Transverse colon (tissue), 4 donors: ENCODE measurements at regions not wholly inside any gene's neighbourhood (a gene's known extent, or its start where the extent isn't known, plus 50 kb on each side); places are given as distances from the start of the nearest gene placed in this dataset.
"Not testable (repeated sequence)": the region's sequence is repeated elsewhere in the genome, so short reads cannot be mapped to it uniquely, and the experiment has no call there.

Source experiments
- DNase-seq: peaks from one replicate; pipeline ENCODE4 v3.0.0-alpha.2; 2019
- H3K27ac ChIP-seq, 4 donors: fragments of 200-600 bp; sonication (generic); 2 replicates each; pipeline ENCODE4 v1.5.1; 2016 to 2018; ENCODE audit warnings: inconsistent platforms in 4 of 4
- H3K27me3 ChIP-seq: fragments of 200-600 bp; sonication (generic); 2 replicates; pipeline ENCODE4 v1.5.1; 2017; ENCODE audit warnings: inconsistent platforms
- H3K36me3 ChIP-seq, 4 donors: fragments of 200-600 bp; sonication (generic); 2 replicates each; pipeline ENCODE4 v1.5.1; 2017 to 2019; ENCODE audit warnings: inconsistent platforms in 4 of 4
- H3K4me1 ChIP-seq, 4 donors: fragments of 200-600 bp; sonication (generic); 2 replicates each; pipeline ENCODE4 v1.5.1; 2017 to 2020; ENCODE audit warnings: inconsistent platforms in 4 of 4
- H3K4me3 ChIP-seq, 4 donors: fragments of 200-600 bp; sonication (generic); 1 replicate in 1 of 4; 2 replicates in 3 of 4; pipeline versions ENCODE4 v1.5.1 to v1.6.1; 2017 to 2019; ENCODE audit warnings: inconsistent platforms in 4 of 4
- H3K9me3 ChIP-seq, 2 donors: fragments of 200-600 bp; sonication (generic); 2 replicates each; pipeline ENCODE4 v1.5.1; 2017 to 2019; ENCODE audit warnings: inconsistent platforms in 2 of 2
- CTCF ChIP-seq, 5 experiments: fragments of 200-600 bp in 3 of 5; fragments of 450-650 bp in 2 of 5; sonication (generic) in 3 of 5; IDR thresholded peaks; 1 replicate in 2 of 5; 2 replicates in 3 of 5; pipeline ENCODE4 v1.5.1; 2016 to 2017; ENCODE audit warnings: antibody characterized with exemption in 5 of 5, inconsistent platforms in 3 of 5, mild to moderate bottlenecking in 2 of 5, moderate library complexity in 1 of 5
- EP300 ChIP-seq: sonication (generic); formaldehyde crosslinking; IDR thresholded peaks from one replicate; pipeline ENCODE4 v1.6.1; 2017; ENCODE audit warnings: antibody characterized with exemption, low read depth
- POLR2A ChIP-seq: fragments of 450-650 bp; IDR thresholded peaks from one replicate; pipeline ENCODE4 v1.6.1; 2016; ENCODE audit warnings: antibody characterized with exemption, mild to moderate bottlenecking, moderate library complexity
- POLR2AphosphoS5 ChIP-seq, 3 donors: sonication (generic); formaldehyde crosslinking; IDR thresholded peaks; one replicate each; pipeline ENCODE4 v1.6.1; 2016; ENCODE audit warnings: antibody characterized with exemption in 3 of 3
- WGBS, 2 donors: methylation state at CpG; one replicate each; pipeline ENCODE4 v1.1.5; 2018; ENCODE audit warnings: low coverage in 1 of 2; 5-methylcytosine and 5-hydroxymethylcytosine counted together
- in situ Hi-C, 4 donors: fragments of 200-750 bp; cut with MboI; loops; one replicate each; pipeline versions ENCODE4 v1.15.0 to v1.15.1; 2017; ENCODE audit warnings: low sequenced_read_pairs in 3 of 4, low pct_ligation_motif_present in 1 of 4, low pct_unique_long_range_greater_than_20kb in 1 of 4
- intact Hi-C: fragments of 100-400 bp; cut with DNase I; formaldehyde crosslinking; loops from one replicate; pipeline ENCODE4 v1.15.1; 2023; ENCODE audit warnings: low total_unique reads

- H3K9me3 ChIP-seq, DNase-seq, H3K27ac ChIP-seq, intact Hi-C loops, H3K36me3 ChIP-seq, H3K4me1 ChIP-seq, in situ Hi-C loops, H3K4me3 ChIP-seq, H3K27me3 ChIP-seq: not testable (repeated sequence)
- 44% methylated on average over 1 of the region's 1 CpG; no CpG with 5 or more reads in 1 of the 2 donors for WGBS, 2 donors
These were observed 70.2 kb downstream of the ZNF726 start for GRCh38 chr19:23984911-23985310.

GRCh38 chr19:23986623-23987022, 71.9 kb downstream of the ZNF726 start:
- WGBS, 2 donors = 88% methylated on average over 1 of the region's 1 CpG; no CpG with 5 or more reads in 1 of the 2 donors
- H3K27me3 ChIP-seq = no peaks in the 10 kb centered on the region
- TF ChIP-seq EP300 = no peak
- TF ChIP-seq POLR2AphosphoS5 (IDR thresholded peaks at IDR 0.05) = no peak
- no peak for TF ChIP-seq CTCF (IDR thresholded peaks at IDR 0.05)
- no peak for TF ChIP-seq POLR2A
- H3K9me3 ChIP-seq = no peaks in the 10 kb centered on the region
- no peaks in the 10 kb centered on the region for H3K4me1 ChIP-seq
- H3K4me3 ChIP-seq = no peak overlapping the region
- in situ Hi-C loops = no loop called here
- no peaks in the 10 kb centered on the region for H3K36me3 ChIP-seq
- intact Hi-C loops = no loop called here
- H3K27ac ChIP-seq = no peak overlapping the region
- no peak for DNase-seq

- no peak overlapping the region for H3K4me3 ChIP-seq
- no peak for TF ChIP-seq POLR2A
- TF ChIP-seq EP300 = no peak
- no peak for TF ChIP-seq POLR2AphosphoS5 (IDR thresholded peaks at IDR 0.05)
- TF ChIP-seq CTCF (IDR thresholded peaks at IDR 0.05) = no peak
- 56 to 76% methylated on average over 1 of the region's 1 CpG for whole genome bisulfite sequencing, 2 donors
- H3K27me3 ChIP-seq = no peaks in the 10 kb centered on the region
- H3K27ac ChIP-seq = no peak overlapping the region
- intact Hi-C loops = no loop called here
- H3K36me3 ChIP-seq = no peaks in the 10 kb centered on the region
- DNase-seq = no peak
- H3K9me3 ChIP-seq = no peaks in the 10 kb centered on the region
- no peaks in the 10 kb centered on the region for H3K4me1 ChIP-seq
- in situ Hi-C loops = no loop called here
These were observed 76.5 kb downstream of the ZNF726 start for GRCh38 chr19:23991170-23991569.

GRCh38 chr19:23992348-23992747, 77.7 kb downstream of the ZNF726 start:
- in situ Hi-C loops = no loop called here
- no peak overlapping the region for H3K4me3 ChIP-seq
- H3K27me3 ChIP-seq = no peaks in the 10 kb centered on the region
- H3K27ac ChIP-seq = no peak overlapping the region
- 62 to 70% methylated on average over 1 to 3 of the region's 3 CpGs for WGBS, 2 donors
- H3K9me3 ChIP-seq = peaks cover 0 to under 1% of the 10 kb centered on the region in 2 donors
- intact Hi-C loops = no loop called here
- no peaks in the 10 kb centered on the region for H3K36me3 ChIP-seq
- H3K4me1 ChIP-seq = no peaks in the 10 kb centered on the region
- DNase-seq = no peak
- TF ChIP-seq EP300 (no peak), POLR2AphosphoS5 (IDR thresholded peaks at IDR 0.05) (no peak), POLR2A (no peak), CTCF (IDR thresholded peaks at IDR 0.05) (no peak)

GRCh38 chr19:23993440-23993839, 78.8 kb downstream of the ZNF726 start:
- TF ChIP-seq POLR2AphosphoS5 (IDR thresholded peaks at IDR 0.05) = no peak
- no peak for TF ChIP-seq CTCF (IDR thresholded peaks at IDR 0.05)
- no peak for TF ChIP-seq EP300
- no peak for TF ChIP-seq POLR2A
- H3K27ac ChIP-seq = no peak overlapping the region
- H3K27me3 ChIP-seq = no peaks in the 10 kb centered on the region
- 78 to 79% methylated on average over 1 to 2 of the region's 2 CpGs for WGBS, 2 donors
- H3K4me3 ChIP-seq = no peak overlapping the region
- no peaks in the 10 kb centered on the region for H3K4me1 ChIP-seq
- intact Hi-C loops = no loop called here
- in situ Hi-C loops = no loop called here
- peaks cover 0 to 4% of the 10 kb centered on the region in 2 donors for H3K9me3 ChIP-seq
- no peak for DNase-seq
- no peaks in the 10 kb centered on the region for H3K36me3 ChIP-seq
